ENCODE measurements at regions not wholly inside any gene's neighbourhood (a gene's known extent, or its start where the extent isn't known, plus 50 kb on each side); places are given as distances from the start of the nearest gene placed in this dataset.
"Not testable (repeated sequence)": the region's sequence is repeated elsewhere in the genome, so short reads cannot be mapped to it uniquely, and the experiment has no call there.

DNA sequence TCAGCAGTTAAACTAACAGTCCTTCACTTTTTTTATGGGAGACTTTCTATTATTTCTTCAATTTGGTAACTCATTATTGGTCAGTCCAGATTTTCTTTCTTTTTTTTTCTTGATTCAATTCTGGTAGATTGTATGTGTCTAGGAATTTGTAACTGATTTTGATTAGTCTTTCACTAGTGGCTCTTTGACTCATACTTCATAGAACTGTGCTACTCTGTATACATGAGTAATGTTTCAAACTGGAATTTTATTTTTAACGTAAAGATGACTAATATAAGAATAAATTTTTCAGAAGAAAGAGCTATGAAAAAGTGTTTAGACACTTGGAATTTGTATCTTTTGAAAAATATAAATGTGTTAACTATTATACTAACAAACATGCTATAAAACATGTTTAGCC lies 813.0 kb downstream of the TRAM1L1 start:
- Histone ChIP-seq H3K9ac (no peak overlapping the region), H3K27ac (no peak overlapping the region), H2AFZ (no peak overlapping the region), H3K4me2 (ENCODE audit: unreplicated experiment) (no peak overlapping the region), H4K20me1 (ENCODE audit: insufficient read depth) (no peaks in the 10 kb centered on the region), H3F3A (ENCODE audit: insufficient read depth) (no peaks in the 10 kb centered on the region), H3K79me2 (ENCODE audit: insufficient read depth) (no peaks in the 10 kb centered on the region), H3K4me1 (ENCODE audit: insufficient read depth) (no peaks in the 10 kb centered on the region), H3K9me3 (ENCODE audit: low read depth) (no peaks in the 10 kb centered on the region), H3K27me3 (replicated peaks; ENCODE audit: insufficient read depth) (no peaks in the 10 kb centered on the region), H3K36me3 (ENCODE audit: low read depth) (no peaks in the 10 kb centered on the region), H3K4me3 (no peak overlapping the region), H3K9me2 (ENCODE audit: insufficient read depth) (no peaks in the 10 kb centered on the region)
- in situ Hi-C loops (cut with MboI): no loop called here
- no peak for DNase-seq
- TF ChIP-seq EZH2 (IDR thresholded peaks at IDR 0.05; ENCODE audit: insufficient read depth, poor library complexity, severe bottlenecking): no peak
- TF ChIP-seq EZH2phosphoT487 (IDR thresholded peaks at IDR 0.05; ENCODE audit: insufficient read depth, low read depth): no peak
- 9 to 17% methylated on average over 1 of the region's 1 CpG for WGBS, 2 experiments (ENCODE audit: low coverage in 1 of 2, low lambda C conversion rate in 2 of 2, missing lambda C conversion rate in 2 of 2)

DNA sequence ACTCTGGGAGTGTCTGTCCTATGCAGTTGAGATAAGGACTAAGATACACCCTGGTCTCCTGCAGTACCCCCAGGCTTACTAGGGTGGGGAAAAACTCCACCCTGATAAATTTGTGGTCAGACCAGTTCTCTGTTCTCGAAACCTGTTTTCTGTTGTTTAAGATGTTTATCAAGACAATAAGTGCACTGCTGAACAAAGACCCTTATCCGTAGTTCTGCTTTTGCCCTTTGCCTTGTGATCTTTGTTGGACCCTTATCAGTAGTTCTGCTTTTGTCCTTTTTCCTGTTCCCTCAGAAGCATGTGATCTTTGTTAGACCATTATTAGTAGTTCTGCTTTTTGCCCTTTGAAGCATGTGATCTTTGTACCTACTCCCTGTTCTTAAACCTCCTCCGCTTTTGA lies 824.4 kb downstream of the TRAM1L1 start:
- H3K9me2 ChIP-seq (ENCODE audit: insufficient read depth); H3K79me2 ChIP-seq (ENCODE audit: insufficient read depth); in situ Hi-C loops (cut with MboI); H3K36me3 ChIP-seq (ENCODE audit: low read depth); H3K9me3 ChIP-seq (ENCODE audit: low read depth); H2AFZ ChIP-seq; H3K27me3 ChIP-seq (replicated peaks; ENCODE audit: insufficient read depth); H3F3A ChIP-seq (ENCODE audit: insufficient read depth); H3K9ac ChIP-seq; H4K20me1 ChIP-seq (ENCODE audit: insufficient read depth); DNase-seq; H3K4me3 ChIP-seq; H3K4me1 ChIP-seq (ENCODE audit: insufficient read depth); H3K4me2 ChIP-seq (ENCODE audit: unreplicated experiment); H3K27ac ChIP-seq: not testable (repeated sequence)
- WGBS, 2 experiments (ENCODE audit: low coverage in 1 of 2, low lambda C conversion rate in 2 of 2, missing lambda C conversion rate in 2 of 2): 46 to 47% methylated on average over 3 of the region's 3 CpGs

DNA sequence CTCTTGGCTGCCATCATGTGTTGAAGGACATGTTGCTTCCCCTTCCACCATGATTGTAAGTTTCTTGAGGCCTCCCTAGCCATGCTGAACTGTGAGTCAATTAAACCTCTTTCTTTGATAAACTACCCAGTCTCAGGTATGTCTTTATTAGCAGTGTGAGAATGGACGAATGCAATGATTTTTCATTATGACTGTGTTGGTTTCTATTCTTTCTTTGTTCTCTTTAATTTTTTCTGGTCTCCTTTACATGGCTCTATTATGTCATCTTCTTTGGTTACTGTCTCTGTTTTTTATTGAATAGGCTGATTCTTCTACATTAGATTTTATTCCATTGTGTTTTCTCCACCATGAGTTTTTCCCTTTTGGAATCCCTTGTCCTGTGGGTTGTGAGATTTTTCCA lies 840.6 kb downstream of the TRAM1L1 start:
- no peaks in the 10 kb centered on the region for H4K20me1 ChIP-seq (ENCODE audit: insufficient read depth)
- no peaks in the 10 kb centered on the region for H3K4me1 ChIP-seq (ENCODE audit: insufficient read depth)
- no peak overlapping the region for H3K4me2 ChIP-seq (ENCODE audit: unreplicated experiment)
- in situ Hi-C loops (cut with MboI): no loop called here
- no peaks in the 10 kb centered on the region for H3K27me3 ChIP-seq (replicated peaks; ENCODE audit: insufficient read depth)
- DNase-seq: no peak
- H3F3A ChIP-seq (ENCODE audit: insufficient read depth): no peaks in the 10 kb centered on the region
- 0% methylated on average over 1 of the region's 1 CpG for WGBS, 2 experiments (ENCODE audit: low coverage in 1 of 2, low lambda C conversion rate in 2 of 2, missing lambda C conversion rate in 2 of 2)
- H3K79me2 ChIP-seq (ENCODE audit: insufficient read depth): no peaks in the 10 kb centered on the region
- H3K9ac ChIP-seq: no peak overlapping the region
- no peak overlapping the region for H3K4me3 ChIP-seq
- H3K36me3 ChIP-seq (ENCODE audit: low read depth): no peaks in the 10 kb centered on the region
- no peaks in the 10 kb centered on the region for H3K9me2 ChIP-seq (ENCODE audit: insufficient read depth)
- no peaks in the 10 kb centered on the region for H3K9me3 ChIP-seq (ENCODE audit: low read depth)
- no peak for TF ChIP-seq EZH2 (IDR thresholded peaks at IDR 0.05; ENCODE audit: insufficient read depth, poor library complexity, severe bottlenecking)
- TF ChIP-seq EZH2phosphoT487 (IDR thresholded peaks at IDR 0.05; ENCODE audit: insufficient read depth, low read depth): no peak
- H2AFZ ChIP-seq: no peak overlapping the region
- H3K27ac ChIP-seq: no peak overlapping the region

DNA sequence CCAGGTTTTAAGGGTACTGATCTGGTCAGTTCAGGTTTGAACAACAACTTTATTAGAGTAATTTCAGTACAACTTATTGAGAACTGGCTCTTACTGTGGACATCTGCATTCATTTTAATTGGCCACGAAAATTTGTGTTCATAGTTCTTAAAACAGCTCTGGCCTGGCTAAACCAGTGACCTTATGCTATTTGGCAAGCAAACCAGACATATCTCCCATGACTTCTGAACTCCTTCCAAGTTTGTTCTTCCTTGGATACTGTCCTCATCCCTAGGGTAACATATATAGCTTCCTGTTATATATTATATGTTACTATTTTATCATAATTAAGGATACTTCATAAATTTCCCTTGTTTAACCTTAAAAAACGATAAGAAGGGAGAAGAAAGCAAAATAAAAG lies 841.9 kb downstream of the TRAM1L1 start:
- no peaks in the 10 kb centered on the region for H3K27me3 ChIP-seq (replicated peaks; ENCODE audit: insufficient read depth)
- in situ Hi-C loops (cut with MboI): no loop called here
- H3K27ac ChIP-seq: no peak overlapping the region
- DNase-seq: no peak
- no peaks in the 10 kb centered on the region for H3K36me3 ChIP-seq (ENCODE audit: low read depth)
- H3K79me2 ChIP-seq (ENCODE audit: insufficient read depth): no peaks in the 10 kb centered on the region
- H3K4me2 ChIP-seq (ENCODE audit: unreplicated experiment): no peak overlapping the region
- no peaks in the 10 kb centered on the region for H4K20me1 ChIP-seq (ENCODE audit: insufficient read depth)
- WGBS, 2 experiments (ENCODE audit: low coverage in 1 of 2, low lambda C conversion rate in 2 of 2, missing lambda C conversion rate in 2 of 2): 0 to 3% methylated on average over 2 of the region's 2 CpGs
- H3F3A ChIP-seq (ENCODE audit: insufficient read depth): no peaks in the 10 kb centered on the region
- no peaks in the 10 kb centered on the region for H3K9me2 ChIP-seq (ENCODE audit: insufficient read depth)
- H2AFZ ChIP-seq: no peak overlapping the region
- H3K9me3 ChIP-seq (ENCODE audit: low read depth): no peaks in the 10 kb centered on the region
- TF ChIP-seq EZH2phosphoT487 (IDR thresholded peaks at IDR 0.05; ENCODE audit: insufficient read depth, low read depth): no peak
- no peak for TF ChIP-seq EZH2 (IDR thresholded peaks at IDR 0.05; ENCODE audit: insufficient read depth, poor library complexity, severe bottlenecking)
- no peaks in the 10 kb centered on the region for H3K4me1 ChIP-seq (ENCODE audit: insufficient read depth)
- H3K4me3 ChIP-seq: no peak overlapping the region
- H3K9ac ChIP-seq: no peak overlapping the region

DNA sequence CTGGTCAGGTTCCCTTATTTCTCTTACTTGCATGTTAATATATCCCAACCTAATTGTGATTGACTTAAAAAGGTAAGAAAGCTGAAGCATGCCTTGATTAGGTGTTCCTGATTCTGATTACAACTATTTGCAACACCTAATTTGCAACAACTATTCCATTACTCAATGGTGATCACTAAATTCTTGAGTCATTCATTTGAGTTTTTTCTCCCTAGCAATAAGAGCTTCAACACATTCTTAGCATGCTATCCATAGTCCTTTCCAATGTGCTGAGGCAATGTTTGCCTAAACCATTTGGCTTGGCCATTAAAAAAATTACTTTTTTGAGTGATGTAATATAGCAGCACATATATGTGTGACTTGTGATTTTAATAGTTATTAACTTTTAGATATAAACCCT lies 851.4 kb downstream of the TRAM1L1 start:
- Histone ChIP-seq H2AFZ (no peak overlapping the region), H3K79me2 (ENCODE audit: insufficient read depth) (no peaks in the 10 kb centered on the region)
- in situ Hi-C loops (cut with MboI): no loop called here

DNA sequence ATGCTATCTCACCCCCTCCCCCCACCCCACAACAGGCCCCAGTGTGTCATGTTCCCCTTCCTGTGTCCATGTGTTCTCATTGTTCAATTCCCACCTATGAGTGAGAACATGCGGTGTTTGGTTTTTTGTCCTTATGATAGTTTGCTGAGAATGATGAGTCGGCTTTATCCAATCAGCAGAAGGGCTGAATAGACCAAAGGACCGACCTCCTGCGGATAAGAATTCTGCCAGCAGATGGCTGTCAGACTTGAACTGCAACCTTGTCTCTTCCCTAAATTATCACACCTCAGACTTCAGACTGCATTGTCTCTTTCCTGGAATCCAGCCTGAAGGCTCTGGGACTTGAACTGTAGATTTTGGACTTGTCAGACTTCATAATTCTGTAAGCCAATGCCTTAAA lies 853.4 kb downstream of the TRAM1L1 start:
- H3K36me3 ChIP-seq (ENCODE audit: low read depth); H3K9ac ChIP-seq; H3K27me3 ChIP-seq (replicated peaks; ENCODE audit: insufficient read depth); H3K27ac ChIP-seq; H3K9me2 ChIP-seq (ENCODE audit: insufficient read depth); in situ Hi-C loops (cut with MboI); H3F3A ChIP-seq (ENCODE audit: insufficient read depth); H3K9me3 ChIP-seq (ENCODE audit: low read depth); H4K20me1 ChIP-seq (ENCODE audit: insufficient read depth); H3K4me3 ChIP-seq; H3K79me2 ChIP-seq (ENCODE audit: insufficient read depth); H3K4me1 ChIP-seq (ENCODE audit: insufficient read depth); H3K4me2 ChIP-seq (ENCODE audit: unreplicated experiment); H2AFZ ChIP-seq; DNase-seq: not testable (repeated sequence)
- WGBS, 2 experiments (ENCODE audit: low coverage in 1 of 2, low lambda C conversion rate in 2 of 2, missing lambda C conversion rate in 2 of 2): 31 to 33% methylated on average over 4 of the region's 4 CpGs

More for the DNA sequence above, 851.4 kb downstream of the TRAM1L1 start:
- no peak overlapping the region for H3K27ac ChIP-seq
- H3K9me2 ChIP-seq (ENCODE audit: insufficient read depth): 0 out of 2 replicates have a peak, but pooled peaks cover 3% of the 10 kb centered on the region
- no peak overlapping the region for H3K9ac ChIP-seq
- no peak for DNase-seq
- no peaks in the 10 kb centered on the region for H3K9me3 ChIP-seq (ENCODE audit: low read depth)
- H3K4me3 ChIP-seq: no peak overlapping the region
- no peaks in the 10 kb centered on the region for H3K36me3 ChIP-seq (ENCODE audit: low read depth)
- no peaks in the 10 kb centered on the region for H4K20me1 ChIP-seq (ENCODE audit: insufficient read depth)
- TF ChIP-seq EZH2 (IDR thresholded peaks at IDR 0.05; ENCODE audit: insufficient read depth, poor library complexity, severe bottlenecking): no peak
- TF ChIP-seq EZH2phosphoT487 (IDR thresholded peaks at IDR 0.05; ENCODE audit: insufficient read depth, low read depth): no peak
- no peaks in the 10 kb centered on the region for H3K27me3 ChIP-seq (replicated peaks; ENCODE audit: insufficient read depth)
- H3F3A ChIP-seq (ENCODE audit: insufficient read depth): no peaks in the 10 kb centered on the region
- no peak overlapping the region for H3K4me2 ChIP-seq (ENCODE audit: unreplicated experiment)
- H3K4me1 ChIP-seq (ENCODE audit: insufficient read depth): no peaks in the 10 kb centered on the region

Data from GM23248 (cell line).